ENCODE measurements at regions not wholly inside any gene's neighbourhood (a gene's known extent, or its start where the extent isn't known, plus 50 kb on each side); places are given as distances from the start of the nearest gene placed in this dataset.

DNA sequence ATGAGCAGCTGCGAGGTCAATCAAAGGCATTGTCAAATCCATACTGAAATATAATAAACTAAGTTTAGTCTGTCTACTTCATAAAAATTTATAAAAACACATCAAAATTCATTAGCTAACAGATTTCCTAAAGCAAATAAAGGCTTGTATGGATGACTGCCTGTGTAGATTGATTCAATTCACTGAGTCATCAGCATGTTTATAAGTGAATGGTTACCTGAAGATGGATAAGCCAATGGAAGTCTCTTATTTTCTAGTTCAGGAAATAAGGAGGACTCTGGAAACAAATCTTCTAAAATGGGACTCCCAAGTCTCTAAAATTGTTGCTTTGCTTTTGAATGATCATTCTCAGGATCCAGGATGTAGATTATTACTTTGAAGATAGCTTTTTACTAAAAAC is 57.0 kb upstream of the HNRNPA3 start:
- no peak for DNase-seq

DNA sequence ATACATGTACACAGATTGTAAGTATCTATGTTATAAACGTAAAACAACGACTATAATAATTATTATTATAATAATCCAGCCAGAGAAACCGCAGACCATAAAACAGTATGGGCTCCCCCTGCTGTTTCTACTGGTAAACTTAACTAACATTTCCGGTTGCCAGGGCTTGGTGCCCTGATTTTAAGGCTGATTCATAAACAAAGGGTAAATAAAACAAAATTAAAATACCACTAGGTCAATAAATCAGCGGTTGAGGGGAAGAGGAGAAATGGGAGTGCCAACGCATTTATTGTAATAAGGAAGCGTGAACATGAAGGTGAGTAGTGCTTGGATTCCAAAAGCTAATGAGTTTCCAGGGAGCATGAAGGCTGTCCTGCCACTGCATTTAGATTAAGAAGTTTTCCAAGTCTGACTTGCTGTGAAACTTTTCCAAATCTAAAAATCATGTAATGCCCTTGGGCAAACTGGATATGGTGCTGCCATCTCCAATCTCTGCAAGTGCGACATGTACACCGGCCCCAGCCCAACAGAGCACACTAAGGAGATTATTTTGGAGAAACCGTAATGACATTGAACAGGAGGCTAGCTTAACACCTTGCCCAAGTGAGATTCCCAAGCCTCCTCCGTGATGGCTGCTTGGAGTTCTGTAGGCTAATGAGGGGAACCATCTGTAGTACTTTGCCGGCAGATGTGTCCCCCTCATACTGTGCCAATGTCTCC is 50.7 kb upstream of the HNRNPA3 start:
- peak in 1 of 6 experiments; percentile 22 for DNase-seq
